ENCODE measurements at regions not wholly inside any gene's neighbourhood (a gene's known extent, or its start where the extent isn't known, plus 50 kb on each side); places are given as distances from the start of the nearest gene placed in this dataset.
"Not testable (repeated sequence)": the region's sequence is repeated elsewhere in the genome, so short reads cannot be mapped to it uniquely, and the experiment has no call there.

DNA sequence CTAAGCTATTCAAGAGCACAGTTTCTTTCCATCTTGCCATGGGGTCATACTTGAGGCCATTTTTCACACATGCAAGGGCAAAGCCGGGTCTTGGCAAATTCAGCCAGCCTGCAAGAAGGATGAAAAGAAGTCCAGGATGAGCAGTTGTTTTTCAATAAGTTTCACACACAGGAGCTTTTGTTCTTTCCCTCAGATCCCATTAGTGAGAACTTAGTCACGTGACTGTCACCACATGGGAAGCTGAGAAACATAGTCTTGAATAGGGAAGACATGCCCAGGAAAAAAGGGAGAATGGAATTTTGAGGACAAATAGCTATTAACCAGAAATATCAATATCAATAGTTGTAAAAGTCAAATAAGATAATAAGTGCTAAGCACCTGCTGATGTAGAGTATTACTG is 137.7 kb downstream of the AHR start:
- no peak overlapping the region for H3K9ac ChIP-seq (ENCODE audit: low read length in 5 of 5)
- H3K9me3 ChIP-seq (ENCODE audit: control insufficient read depth in 5 of 5, low read length in 5 of 5), result no peaks in the 10 kb centered on the region
- H3K27ac ChIP-seq (ENCODE audit: low read depth, low read length), result no peak overlapping the region
- H3K36me3 ChIP-seq (ENCODE audit: control insufficient read depth in 5 of 5, insufficient read depth in 5 of 5, low read length in 5 of 5), result no peaks in the 10 kb centered on the region
- H3K4me3 ChIP-seq (ENCODE audit: low read depth in 1 of 5, low read length in 5 of 5), result no peak overlapping the region
- H3K27me3 ChIP-seq (ENCODE audit: control insufficient read depth in 5 of 5, insufficient read depth in 4 of 5, low read length in 5 of 5), result no peaks in the 10 kb centered on the region
- no peaks in the 10 kb centered on the region for H3K4me1 ChIP-seq (ENCODE audit: control insufficient read depth in 5 of 5, insufficient read depth in 5 of 5, low read length in 5 of 5)

DNA sequence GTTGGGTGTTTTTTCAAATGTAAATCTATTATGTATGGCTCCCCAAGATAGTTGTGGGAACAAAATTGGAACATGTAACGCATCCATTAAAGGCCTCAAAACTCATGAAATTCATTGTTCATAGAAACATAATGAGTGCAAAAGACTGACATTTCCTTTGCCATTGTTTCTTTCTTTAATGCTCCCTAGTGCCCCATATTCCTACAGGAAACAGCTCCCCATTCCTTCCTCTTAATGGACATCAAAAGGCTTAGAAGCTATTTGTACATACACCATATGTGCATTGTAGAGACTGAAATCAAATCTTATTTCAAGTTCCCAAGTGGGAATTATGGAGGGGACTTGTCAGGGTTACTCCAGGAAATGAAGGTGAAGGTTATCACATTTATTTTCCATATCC is 139.1 kb downstream of the AHR start:
- Histone ChIP-seq H3K36me3 (ENCODE audit: control insufficient read depth in 5 of 5, insufficient read depth in 5 of 5, low read length in 5 of 5) (no peaks in the 10 kb centered on the region), H3K4me3 (ENCODE audit: low read depth in 1 of 5, low read length in 5 of 5) (no peak overlapping the region), H3K9ac (ENCODE audit: low read length in 5 of 5) (no peak overlapping the region), H3K27me3 (ENCODE audit: control insufficient read depth in 5 of 5, insufficient read depth in 4 of 5, low read length in 5 of 5) (no peaks in the 10 kb centered on the region), H3K9me3 (ENCODE audit: control insufficient read depth in 5 of 5, low read length in 5 of 5) (no peaks in the 10 kb centered on the region), H3K27ac (ENCODE audit: low read depth, low read length) (no peak overlapping the region), H3K4me1 (ENCODE audit: control insufficient read depth in 5 of 5, insufficient read depth in 5 of 5, low read length in 5 of 5) (no peaks in the 10 kb centered on the region)

DNA sequence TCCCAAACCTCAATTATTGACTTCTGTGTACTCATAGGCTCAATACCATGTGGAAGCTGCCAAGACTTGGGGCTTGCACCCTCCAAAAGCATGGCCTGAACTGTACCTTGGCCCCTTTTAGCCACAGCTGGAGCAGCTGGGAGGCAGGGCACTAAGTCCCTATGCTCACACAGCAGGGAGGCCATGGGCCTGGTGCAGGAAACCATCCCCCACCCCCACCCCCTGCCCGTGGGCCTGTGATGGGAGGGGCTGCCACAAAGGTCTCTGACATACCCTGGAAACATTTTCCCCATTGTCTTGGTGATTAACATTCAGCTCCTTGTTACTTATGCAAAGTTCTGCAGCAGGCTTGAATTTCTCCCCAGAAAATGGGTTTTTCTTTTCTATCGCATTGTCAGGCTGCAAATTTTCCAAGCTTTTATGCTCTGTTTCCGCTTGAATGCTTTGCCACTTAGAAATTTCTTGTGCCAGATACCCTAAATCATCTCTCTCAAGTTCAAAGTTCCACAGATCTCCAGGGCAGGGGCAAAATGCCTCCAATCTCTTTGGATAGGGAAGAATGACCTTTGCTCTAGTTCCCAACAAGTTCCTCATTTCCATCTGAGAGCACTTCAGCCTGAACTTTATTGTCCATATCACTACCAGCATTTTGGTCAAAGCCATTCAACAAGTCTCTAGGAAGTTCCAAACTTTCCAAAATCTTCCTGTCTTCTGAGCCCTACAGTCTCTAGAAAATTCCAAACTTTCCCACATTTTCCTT is 141.8 kb downstream of the AHR start:
- not testable (repeated sequence) for H3K4me3 ChIP-seq (ENCODE audit: low read depth in 1 of 5, low read length in 5 of 5); H3K36me3 ChIP-seq (ENCODE audit: control insufficient read depth in 5 of 5, insufficient read depth in 5 of 5, low read length in 5 of 5); H3K27ac ChIP-seq (ENCODE audit: low read depth, low read length); H3K9me3 ChIP-seq (ENCODE audit: control insufficient read depth in 5 of 5, low read length in 5 of 5); H3K4me1 ChIP-seq (ENCODE audit: control insufficient read depth in 5 of 5, insufficient read depth in 5 of 5, low read length in 5 of 5); H3K27me3 ChIP-seq (ENCODE audit: control insufficient read depth in 5 of 5, insufficient read depth in 4 of 5, low read length in 5 of 5); H3K9ac ChIP-seq (ENCODE audit: low read length in 5 of 5)

DNA sequence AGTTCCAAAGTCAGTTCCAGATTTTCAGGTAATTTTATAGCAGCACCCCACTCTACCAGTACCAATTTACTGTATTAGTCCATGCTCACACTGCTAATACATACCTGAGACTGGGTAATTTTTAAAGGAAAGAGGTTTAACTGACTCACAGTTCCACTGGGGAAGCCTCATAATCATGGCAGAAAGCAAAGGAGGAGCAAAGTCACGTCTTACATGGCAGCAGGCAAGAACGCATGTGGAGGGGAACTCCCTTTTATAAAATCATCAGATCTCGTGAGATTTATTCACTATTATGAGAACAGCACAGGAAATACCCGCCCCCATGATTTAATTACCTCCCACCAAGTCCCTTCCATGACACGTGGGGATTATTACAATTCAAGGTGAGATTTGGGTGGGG is 142.4 kb downstream of the AHR start:
- H3K27me3 ChIP-seq (ENCODE audit: control insufficient read depth in 5 of 5, insufficient read depth in 4 of 5, low read length in 5 of 5), result no peaks in the 10 kb centered on the region
- peaks cover 0 to 7% (median 0%) of the 10 kb centered on the region in 5 donors for H3K4me1 ChIP-seq (ENCODE audit: control insufficient read depth in 5 of 5, insufficient read depth in 5 of 5, low read length in 5 of 5)
- H3K4me3 ChIP-seq (ENCODE audit: low read depth in 1 of 5, low read length in 5 of 5), result no peak overlapping the region
- no peak overlapping the region for H3K27ac ChIP-seq (ENCODE audit: low read depth, low read length)
- no peaks in the 10 kb centered on the region for H3K9me3 ChIP-seq (ENCODE audit: control insufficient read depth in 5 of 5, low read length in 5 of 5)
- no peak overlapping the region for H3K9ac ChIP-seq (ENCODE audit: low read length in 5 of 5)
- no peaks in the 10 kb centered on the region for H3K36me3 ChIP-seq (ENCODE audit: control insufficient read depth in 5 of 5, insufficient read depth in 5 of 5, low read length in 5 of 5)

DNA sequence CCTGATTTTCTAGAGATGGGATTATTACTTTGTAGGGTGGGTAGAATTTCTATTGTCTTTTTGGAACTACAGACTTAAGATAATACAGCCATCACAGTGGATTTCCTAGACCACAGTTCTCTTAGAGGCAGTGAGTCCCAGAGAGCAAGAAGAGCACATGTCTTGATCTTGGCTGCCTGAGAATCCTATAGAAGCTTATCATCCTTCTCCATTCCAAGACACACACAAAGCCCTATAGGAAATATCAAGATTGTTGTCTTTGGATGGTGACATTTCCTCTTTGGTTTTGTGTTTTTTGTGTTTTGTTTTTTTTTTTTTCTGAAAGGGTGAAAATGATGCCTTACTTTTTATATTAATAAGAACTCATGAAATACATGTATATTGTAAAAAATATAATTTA is 143.1 kb downstream of the AHR start:
- Histone ChIP-seq H3K36me3 (ENCODE audit: control insufficient read depth in 5 of 5, insufficient read depth in 5 of 5, low read length in 5 of 5) (no peaks in the 10 kb centered on the region), H3K4me1 (ENCODE audit: control insufficient read depth in 5 of 5, insufficient read depth in 5 of 5, low read length in 5 of 5) (peaks cover 0 to 7% (median 0%) of the 10 kb centered on the region in 5 donors), H3K4me3 (ENCODE audit: low read depth in 1 of 5, low read length in 5 of 5) (no peak overlapping the region), H3K27ac (ENCODE audit: low read depth, low read length) (no peak overlapping the region), H3K9me3 (ENCODE audit: control insufficient read depth in 5 of 5, low read length in 5 of 5) (no peaks in the 10 kb centered on the region), H3K27me3 (ENCODE audit: control insufficient read depth in 5 of 5, insufficient read depth in 4 of 5, low read length in 5 of 5) (no peaks in the 10 kb centered on the region), H3K9ac (ENCODE audit: low read length in 5 of 5) (no peak overlapping the region)

DNA sequence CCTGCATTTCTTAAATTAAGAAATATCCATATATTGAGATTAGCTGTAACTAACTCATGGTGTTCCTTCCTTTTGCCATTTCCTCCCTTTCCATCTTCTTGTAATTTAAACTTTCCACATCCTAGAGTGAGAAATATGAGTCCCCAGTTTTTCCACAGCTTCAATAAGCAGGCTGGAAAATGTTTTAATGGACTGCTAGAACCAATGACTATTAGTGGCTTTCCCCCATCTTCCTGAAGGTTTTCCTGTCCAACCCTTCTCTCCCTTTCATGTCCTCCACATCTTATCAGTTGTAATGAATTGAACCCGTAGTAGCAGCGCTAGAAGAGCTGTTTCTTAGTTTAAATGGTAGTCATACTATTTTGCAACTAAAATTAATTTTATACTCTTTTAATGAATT is 145.7 kb downstream of the AHR start:
- Histone ChIP-seq H3K4me1 (ENCODE audit: control insufficient read depth in 5 of 5, insufficient read depth in 5 of 5, low read length in 5 of 5) (peaks cover 0 to 7% (median 0%) of the 10 kb centered on the region in 5 donors), H3K27me3 (ENCODE audit: control insufficient read depth in 5 of 5, insufficient read depth in 4 of 5, low read length in 5 of 5) (no peaks in the 10 kb centered on the region), H3K9me3 (ENCODE audit: control insufficient read depth in 5 of 5, low read length in 5 of 5) (peaks cover 0 to 12% (median 9%) of the 10 kb centered on the region in 5 donors), H3K9ac (ENCODE audit: low read length in 5 of 5) (no peak overlapping the region), H3K36me3 (ENCODE audit: control insufficient read depth in 5 of 5, insufficient read depth in 5 of 5, low read length in 5 of 5) (no peaks in the 10 kb centered on the region), H3K27ac (ENCODE audit: low read depth, low read length) (no peak overlapping the region), H3K4me3 (ENCODE audit: low read depth in 1 of 5, low read length in 5 of 5) (no peak overlapping the region)

DNA sequence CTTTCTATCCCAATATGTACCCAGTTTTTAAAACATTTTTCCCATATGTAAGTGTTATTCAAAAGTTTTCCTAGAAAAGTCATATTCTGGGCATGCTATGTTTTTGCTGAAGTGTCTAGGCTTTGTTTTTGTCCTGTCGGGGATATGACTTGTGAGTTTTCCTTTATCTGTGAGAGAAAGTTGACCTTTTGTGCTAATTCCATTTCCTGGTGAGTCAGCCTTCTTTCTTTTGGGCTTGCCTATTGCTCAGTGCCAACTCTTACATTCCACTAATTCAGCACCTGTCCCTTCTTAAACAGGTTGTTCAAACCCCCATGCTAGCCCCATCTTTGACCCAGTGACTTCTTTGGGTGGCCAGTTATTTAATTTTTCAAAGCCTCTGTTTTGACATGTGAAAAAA is 146.2 kb downstream of the AHR start:
- no peak overlapping the region for H3K9ac ChIP-seq (ENCODE audit: low read length in 5 of 5)
- no peaks in the 10 kb centered on the region for H3K36me3 ChIP-seq (ENCODE audit: control insufficient read depth in 5 of 5, insufficient read depth in 5 of 5, low read length in 5 of 5)
- H3K27ac ChIP-seq (ENCODE audit: low read depth, low read length), result no peak overlapping the region
- no peaks in the 10 kb centered on the region for H3K27me3 ChIP-seq (ENCODE audit: control insufficient read depth in 5 of 5, insufficient read depth in 4 of 5, low read length in 5 of 5)
- peaks cover 0 to 12% (median 9%) of the 10 kb centered on the region in 5 donors for H3K9me3 ChIP-seq (ENCODE audit: control insufficient read depth in 5 of 5, low read length in 5 of 5)
- H3K4me1 ChIP-seq (ENCODE audit: control insufficient read depth in 5 of 5, insufficient read depth in 5 of 5, low read length in 5 of 5), result peaks cover 0 to 7% (median 0%) of the 10 kb centered on the region in 5 donors
- no peak overlapping the region for H3K4me3 ChIP-seq (ENCODE audit: low read depth in 1 of 5, low read length in 5 of 5)

DNA sequence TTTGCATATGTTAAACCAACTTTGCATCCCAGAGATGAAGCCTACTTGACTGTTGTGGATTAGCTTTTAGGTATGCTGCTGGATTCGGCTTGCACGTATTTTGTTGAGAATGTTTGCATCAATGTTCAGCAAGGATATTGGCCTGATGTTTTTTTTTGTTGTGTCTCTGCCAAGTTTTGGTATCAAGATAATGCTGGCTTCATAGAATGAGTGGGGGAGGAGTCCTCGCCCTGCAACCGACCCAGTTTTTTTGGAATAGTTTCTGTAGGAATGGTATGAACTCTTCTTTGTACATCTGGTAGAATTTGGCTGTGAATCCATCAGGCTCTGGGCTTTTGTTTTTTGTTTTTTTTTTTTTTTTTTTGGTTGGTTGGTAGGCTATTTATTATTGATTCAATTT is 147.9 kb downstream of the AHR start:
- Histone ChIP-seq H3K9ac (ENCODE audit: low read length in 5 of 5) (no peak overlapping the region), H3K27ac (ENCODE audit: low read depth, low read length) (no peak overlapping the region), H3K27me3 (ENCODE audit: control insufficient read depth in 5 of 5, insufficient read depth in 4 of 5, low read length in 5 of 5) (no peaks in the 10 kb centered on the region), H3K36me3 (ENCODE audit: control insufficient read depth in 5 of 5, insufficient read depth in 5 of 5, low read length in 5 of 5) (no peaks in the 10 kb centered on the region), H3K4me3 (ENCODE audit: low read depth in 1 of 5, low read length in 5 of 5) (no peak overlapping the region), H3K4me1 (ENCODE audit: control insufficient read depth in 5 of 5, insufficient read depth in 5 of 5, low read length in 5 of 5) (peaks cover 0 to 7% (median 0%) of the 10 kb centered on the region in 5 donors), H3K9me3 (ENCODE audit: control insufficient read depth in 5 of 5, low read length in 5 of 5) (peaks cover 0 to 12% (median 9%) of the 10 kb centered on the region in 5 donors)

DNA sequence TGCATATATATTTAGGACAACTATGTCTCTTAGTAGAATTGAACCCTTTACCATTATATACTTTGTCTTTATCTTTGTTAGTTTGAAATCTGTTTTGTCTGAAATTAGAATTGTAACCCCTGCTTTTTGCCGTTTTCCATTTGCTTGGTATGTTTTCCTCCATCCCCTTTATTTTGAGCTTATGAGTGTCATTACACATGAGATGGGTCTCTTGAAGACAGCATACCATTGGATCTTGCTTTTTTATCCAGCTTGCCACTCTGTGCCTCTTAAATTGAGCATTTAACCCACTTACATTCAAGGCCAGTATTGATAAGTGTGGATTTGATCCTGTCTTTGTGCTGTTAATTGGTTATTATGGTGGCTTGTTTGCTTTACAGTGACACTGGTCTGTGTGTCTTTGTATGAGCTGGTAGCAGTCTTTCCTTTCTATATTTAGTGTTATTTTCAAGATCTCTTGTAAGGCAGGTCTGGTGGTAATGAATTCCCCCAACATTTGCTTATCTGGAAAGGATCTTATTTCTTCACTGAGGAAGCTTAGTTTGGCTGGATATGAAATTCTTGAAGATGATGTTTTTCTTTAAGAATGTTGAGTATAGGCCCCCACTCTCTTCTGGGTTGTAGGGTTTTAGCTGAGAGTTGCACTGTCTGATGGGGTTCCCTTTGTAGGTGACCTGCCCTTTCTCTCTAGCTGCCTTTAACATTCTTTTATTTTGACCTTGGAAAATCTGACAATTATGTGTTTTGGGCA is 149.5 kb downstream of the AHR start:
- no peak overlapping the region for H3K27ac ChIP-seq (ENCODE audit: low read depth, low read length)
- no peak overlapping the region for H3K9ac ChIP-seq (ENCODE audit: low read length in 5 of 5)
- no peaks in the 10 kb centered on the region for H3K27me3 ChIP-seq (ENCODE audit: control insufficient read depth in 5 of 5, insufficient read depth in 4 of 5, low read length in 5 of 5)
- peaks cover 0 to 12% (median 9%) of the 10 kb centered on the region in 5 donors for H3K9me3 ChIP-seq (ENCODE audit: control insufficient read depth in 5 of 5, low read length in 5 of 5)
- peaks cover 0 to 7% (median 0%) of the 10 kb centered on the region in 5 donors for H3K4me1 ChIP-seq (ENCODE audit: control insufficient read depth in 5 of 5, insufficient read depth in 5 of 5, low read length in 5 of 5)
- H3K36me3 ChIP-seq (ENCODE audit: control insufficient read depth in 5 of 5, insufficient read depth in 5 of 5, low read length in 5 of 5), result no peaks in the 10 kb centered on the region
- H3K4me3 ChIP-seq (ENCODE audit: low read depth in 1 of 5, low read length in 5 of 5), result no peak overlapping the region
